NCI-H1417 (cell line): ENCODE measurements at regions not wholly inside any gene's neighbourhood (a gene's known extent, or its start where the extent isn't known, plus 50 kb on each side); places are given as distances from the start of the nearest gene placed in this dataset.

Experiments
- DNase-seq, 3 experiments: peaks; one replicate each; lab custom pipeline; 2025; lab: John Stamatoyannopoulos, UW

GRCh38 chr19:27657271-27658051 is 1555.5 kb downstream of the UQCRFS1 start:
- DNase-seq = no peak

GRCh38 chr19:27654266-27654990 is 1558.5 kb downstream of the UQCRFS1 start:
- DNase-seq = no peak

GRCh38 chr19:27652796-27653195 is 1560.2 kb downstream of the UQCRFS1 start:
- no peak for DNase-seq

- no peak for DNase-seq
These were observed 1560.7 kb downstream of the UQCRFS1 start for GRCh38 chr19:27652281-27652680.

- DNase-seq = no peak
These were observed 1565.5 kb downstream of the UQCRFS1 start for GRCh38 chr19:27647423-27647822.

GRCh38 chr19:27635401-27635800 is 1577.5 kb downstream of the UQCRFS1 start:
- DNase-seq = no peak

GRCh38 chr19:27618006-27618405 is 1594.9 kb downstream of the UQCRFS1 start:
- no peak for DNase-seq

GRCh38 chr19:27580906-27581305 is 1632.0 kb downstream of the UQCRFS1 start:
- no peak for DNase-seq
